Brain microvascular endothelial cell (primary cell): ENCODE measurements at regions not wholly inside any gene's neighbourhood (a gene's known extent, or its start where the extent isn't known, plus 50 kb on each side); places are given as distances from the start of the nearest gene placed in this dataset.

Experiments
- DNase-seq: peaks from one replicate; pipeline ENCODE4 v3.0.0-alpha.2; 2020
- H3K27ac ChIP-seq: fragments of 250-450 bp; sonication (Bioruptor Pico); 2 replicates; pipeline ENCODE4 v1.5.1; 2020; ENCODE audit warnings: mild to moderate bottlenecking, moderate library complexity
- H3K27me3 ChIP-seq: fragments of 250-450 bp; sonication (Bioruptor Pico); replicated peaks from 2 replicates; pipeline ENCODE4 v1.5.1; 2020; ENCODE audit warnings: mild to moderate bottlenecking
- H3K36me3 ChIP-seq: fragments of 250-450 bp; sonication (Bioruptor Pico); replicated peaks from 2 replicates; pipeline ENCODE4 v1.5.1; 2020; ENCODE audit warnings: mild to moderate bottlenecking
- H3K4me3 ChIP-seq: 2 replicates; pipeline ENCODE4 v1.5.1; 2011; ENCODE audit warnings: low read depth, mild to moderate bottlenecking, control low read depth, low read length, moderate library complexity
- in situ Hi-C: cut with HindIII; loops from 2 replicates; pipeline ENCODE4 v1.10.0; 2017; ENCODE audit warnings: low sequenced_read_pairs, low pct_ligation_motif_present
- TF ChIP-seq, protein P1 (sequence below): IDR thresholded peaks from 2 replicates; pipeline ENCODE4 v1.5.1; 2011; ENCODE audit warnings: low read depth, mild to moderate bottlenecking, moderate library complexity, low read length, control low read depth, inconsistent platforms; ENCODE audit errors: missing control alignments

DNA sequence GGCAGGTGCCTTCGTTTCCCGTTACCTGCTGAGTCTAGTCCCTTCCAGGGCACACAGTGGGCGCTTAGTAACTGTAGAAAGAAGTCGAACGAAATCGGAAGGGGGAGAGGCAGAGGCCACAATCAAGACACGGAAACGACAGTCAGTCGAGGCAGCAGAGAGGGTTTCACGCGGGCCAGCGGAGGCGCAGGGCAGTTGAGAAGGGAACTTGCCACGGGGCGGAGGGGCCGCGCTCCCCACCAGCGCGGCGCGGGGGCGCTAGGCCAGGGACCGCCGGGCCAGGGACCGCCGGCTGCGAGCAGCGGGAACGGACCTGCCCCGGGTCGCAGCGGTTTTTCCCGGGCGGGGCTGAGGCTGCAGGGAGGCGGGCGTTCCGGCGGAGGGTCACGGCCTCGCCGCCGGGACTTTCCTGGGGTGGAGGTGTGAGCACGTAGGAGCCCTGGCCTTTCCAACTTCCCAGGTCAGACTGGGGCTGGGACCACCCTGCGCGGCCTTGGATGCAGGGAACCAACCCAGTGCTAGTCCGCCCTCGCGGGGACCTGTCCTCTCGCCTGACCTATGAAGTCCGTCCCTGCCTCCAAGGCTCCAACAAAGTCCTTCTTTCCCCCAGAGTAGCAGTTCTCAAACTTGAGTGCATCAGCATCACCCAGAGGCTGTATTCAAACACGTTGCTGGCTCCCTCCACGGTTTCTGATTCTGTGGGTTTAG is 150.1 kb upstream of the FGGY start:
- in situ Hi-C loops: no loop called here
- Histone ChIP-seq H3K36me3 (no peaks in the 10 kb centered on the region), H3K27me3 (no peaks in the 10 kb centered on the region), H3K27ac (peak overlapping the region; percentile 32), H3K4me3 (peak overlapping the region; percentile 51)
- TF ChIP-seq, protein P1, sequence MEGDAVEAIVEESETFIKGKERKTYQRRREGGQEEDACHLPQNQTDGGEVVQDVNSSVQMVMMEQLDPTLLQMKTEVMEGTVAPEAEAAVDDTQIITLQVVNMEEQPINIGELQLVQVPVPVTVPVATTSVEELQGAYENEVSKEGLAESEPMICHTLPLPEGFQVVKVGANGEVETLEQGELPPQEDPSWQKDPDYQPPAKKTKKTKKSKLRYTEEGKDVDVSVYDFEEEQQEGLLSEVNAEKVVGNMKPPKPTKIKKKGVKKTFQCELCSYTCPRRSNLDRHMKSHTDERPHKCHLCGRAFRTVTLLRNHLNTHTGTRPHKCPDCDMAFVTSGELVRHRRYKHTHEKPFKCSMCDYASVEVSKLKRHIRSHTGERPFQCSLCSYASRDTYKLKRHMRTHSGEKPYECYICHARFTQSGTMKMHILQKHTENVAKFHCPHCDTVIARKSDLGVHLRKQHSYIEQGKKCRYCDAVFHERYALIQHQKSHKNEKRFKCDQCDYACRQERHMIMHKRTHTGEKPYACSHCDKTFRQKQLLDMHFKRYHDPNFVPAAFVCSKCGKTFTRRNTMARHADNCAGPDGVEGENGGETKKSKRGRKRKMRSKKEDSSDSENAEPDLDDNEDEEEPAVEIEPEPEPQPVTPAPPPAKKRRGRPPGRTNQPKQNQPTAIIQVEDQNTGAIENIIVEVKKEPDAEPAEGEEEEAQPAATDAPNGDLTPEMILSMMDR: peak; percentile 20
- no peak for DNase-seq

DNA sequence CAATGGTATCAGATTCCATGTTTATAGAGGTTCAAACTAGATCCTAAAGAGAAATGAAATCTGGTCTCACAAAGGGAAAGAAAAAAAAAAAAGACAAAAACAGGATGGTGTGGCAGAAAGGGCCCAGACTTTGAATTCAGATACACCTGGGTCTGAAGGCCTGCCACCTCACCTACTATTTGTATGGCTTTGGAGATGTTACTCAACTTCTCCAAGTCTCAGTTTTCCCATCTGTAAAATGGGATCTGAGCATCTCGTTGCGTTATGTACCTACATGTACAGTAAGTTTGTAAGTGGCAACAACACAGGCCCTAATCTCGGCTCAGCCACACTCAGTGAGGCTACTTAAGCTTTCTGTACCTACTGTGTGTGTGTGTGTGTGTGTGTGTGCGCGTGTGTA is 147.5 kb upstream of the FGGY start:
- TF ChIP-seq, protein P1: no peak
- Histone ChIP-seq H3K27ac (no peak overlapping the region), H3K27me3 (no peaks in the 10 kb centered on the region), H3K4me3 (no peak overlapping the region), H3K36me3 (no peaks in the 10 kb centered on the region)
- no peak for DNase-seq
- in situ Hi-C loops: no loop called here

DNA sequence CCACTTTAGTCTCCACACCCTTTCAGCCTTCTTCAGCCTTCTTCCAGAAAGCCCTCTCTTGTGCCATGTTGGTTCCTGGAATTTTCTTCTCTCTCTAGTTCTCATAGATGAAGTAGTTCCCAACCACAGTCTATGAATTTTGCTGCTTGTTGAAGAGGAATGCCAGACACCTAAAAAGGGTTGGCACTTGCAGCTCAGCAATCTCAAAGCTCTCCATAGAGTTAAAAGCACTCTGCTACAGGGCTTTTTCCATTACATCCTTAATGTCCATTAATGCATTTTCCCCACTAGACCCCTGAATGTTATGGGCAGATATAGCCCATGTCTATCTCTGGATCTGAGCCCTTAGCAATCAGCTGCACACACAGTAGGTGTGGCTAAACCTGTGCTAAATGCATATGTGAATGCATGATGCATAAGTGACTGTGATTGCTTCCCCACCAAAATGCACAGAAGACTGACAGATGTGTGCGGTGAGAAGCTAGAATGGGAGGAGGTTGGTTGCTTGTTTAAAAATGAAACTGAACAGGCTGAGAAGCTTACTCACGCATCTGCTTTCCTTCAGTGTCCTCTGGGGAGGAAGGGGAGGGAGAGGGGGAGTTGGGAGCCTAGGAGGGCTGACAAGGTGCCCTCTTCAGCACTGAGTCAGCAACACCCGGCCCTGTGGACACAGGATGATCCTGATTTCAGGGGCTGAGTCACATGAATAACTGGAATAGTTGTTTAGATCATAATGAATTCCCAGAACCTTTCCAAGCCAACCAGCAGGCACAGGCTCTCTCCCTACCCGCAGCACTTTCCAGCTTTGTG is 146.1 kb upstream of the FGGY start:
- TF ChIP-seq, protein P1: peak; percentile 6
- H3K36me3 ChIP-seq: no peaks in the 10 kb centered on the region
- peak overlapping the region; percentile 59 for H3K27ac ChIP-seq
- no peak overlapping the region for H3K4me3 ChIP-seq
- no peaks in the 10 kb centered on the region for H3K27me3 ChIP-seq
- peak; percentile 94 for DNase-seq
- in situ Hi-C loops: no loop called here

DNA sequence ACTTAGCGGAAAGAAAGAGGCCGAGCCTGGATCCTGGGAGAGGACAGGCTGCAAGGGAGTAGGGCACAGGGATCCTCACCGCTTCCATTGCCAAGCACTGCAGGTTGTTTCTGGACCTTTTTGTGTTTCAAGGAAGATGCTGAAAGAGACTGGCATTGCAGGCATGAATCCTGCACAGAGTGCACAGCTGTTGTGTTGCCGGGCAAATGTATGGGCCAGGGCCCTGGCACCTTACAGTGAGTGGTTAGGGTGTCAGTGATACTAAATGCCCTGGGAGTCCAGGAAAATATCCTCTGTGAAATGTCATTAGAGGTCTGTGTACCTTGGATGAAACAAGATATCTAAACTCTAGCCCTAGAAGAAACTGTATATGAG is 145.5 kb upstream of the FGGY start:
- H3K27me3 ChIP-seq: no peaks in the 10 kb centered on the region
- DNase-seq: no peak
- TF ChIP-seq, protein P1: no peak
- in situ Hi-C loops: no loop called here
- H3K4me3 ChIP-seq: no peak overlapping the region
- no peaks in the 10 kb centered on the region for H3K36me3 ChIP-seq
- H3K27ac ChIP-seq: peak overlapping the region; percentile 59

DNA sequence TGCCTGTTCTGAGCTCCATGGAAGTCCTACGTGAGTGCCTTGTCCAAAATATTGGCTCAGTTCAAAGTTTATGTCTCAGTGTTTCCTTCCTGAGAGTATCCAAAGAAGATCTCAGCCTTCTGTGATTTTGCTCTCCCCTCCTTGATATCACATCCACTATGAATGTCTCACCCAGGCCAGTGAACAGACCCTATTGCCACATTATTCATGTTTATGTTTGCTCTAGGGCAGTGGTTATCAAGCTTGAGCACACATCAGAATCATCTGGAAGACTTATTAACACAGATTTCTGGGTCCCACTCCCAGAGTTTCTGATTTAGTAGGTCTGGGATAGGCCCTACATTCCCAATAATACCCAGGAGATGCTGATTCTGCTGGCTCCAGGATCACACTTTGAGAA is 145.0 kb upstream of the FGGY start:
- Histone ChIP-seq H3K27me3 (no peaks in the 10 kb centered on the region), H3K4me3 (no peak overlapping the region), H3K27ac (peak overlapping the region; percentile 59), H3K36me3 (no peaks in the 10 kb centered on the region)
- DNase-seq: no peak
- in situ Hi-C loops: no loop called here
- TF ChIP-seq, protein P1: no peak
